Spinal cord (tissue), 9 donors: ENCODE measurements at regions not wholly inside any gene's neighbourhood (a gene's known extent, or its start where the extent isn't known, plus 50 kb on each side); places are given as distances from the start of the nearest gene placed in this dataset.
"Not testable (repeated sequence)": the region's sequence is repeated elsewhere in the genome, so short reads cannot be mapped to it uniquely, and the experiment has no call there.

ENCODE experiments used
- DNase-seq, 6 donors: peaks; one replicate each; pipeline versions ENCODE4 v3.0.0 to v3.0.0-alpha.2; 2013 to 2015; ENCODE audit warnings: low spot score in 6 of 6, low read depth in 4 of 6
- H3K27ac ChIP-seq: one replicate; pipeline ENCODE4 v1.5.1; 2013; ENCODE audit warnings: low read depth, low read length, control low read depth
- H3K27me3 ChIP-seq: one replicate; pipeline ENCODE4 v1.6.1; 2013; ENCODE audit warnings: low read length; ENCODE audit not compliant: control insufficient read depth, insufficient read depth
- H3K36me3 ChIP-seq: one replicate; pipeline ENCODE4 v1.6.1; 2013; ENCODE audit warnings: low read length; ENCODE audit not compliant: control insufficient read depth, insufficient read depth
- H3K4me1 ChIP-seq: one replicate; pipeline ENCODE4 v1.6.1; 2013; ENCODE audit warnings: low read length; ENCODE audit not compliant: control insufficient read depth, insufficient read depth
- H3K4me3 ChIP-seq: one replicate; pipeline ENCODE4 v1.5.1; 2013; ENCODE audit warnings: low read depth, low read length, control low read depth
- H3K9me3 ChIP-seq: one replicate; pipeline ENCODE4 v1.6.1; 2013; ENCODE audit warnings: low read length; ENCODE audit not compliant: control insufficient read depth, insufficient read depth
- WGBS: methylation state at CpG from one replicate; pipeline ENCODE4 v1.1.5; 2013; ENCODE audit warnings: missing lambda C conversion rate; ENCODE audit not compliant: insufficient coverage; 5-methylcytosine and 5-hydroxymethylcytosine counted together
- donor health status: healthy.

DNA sequence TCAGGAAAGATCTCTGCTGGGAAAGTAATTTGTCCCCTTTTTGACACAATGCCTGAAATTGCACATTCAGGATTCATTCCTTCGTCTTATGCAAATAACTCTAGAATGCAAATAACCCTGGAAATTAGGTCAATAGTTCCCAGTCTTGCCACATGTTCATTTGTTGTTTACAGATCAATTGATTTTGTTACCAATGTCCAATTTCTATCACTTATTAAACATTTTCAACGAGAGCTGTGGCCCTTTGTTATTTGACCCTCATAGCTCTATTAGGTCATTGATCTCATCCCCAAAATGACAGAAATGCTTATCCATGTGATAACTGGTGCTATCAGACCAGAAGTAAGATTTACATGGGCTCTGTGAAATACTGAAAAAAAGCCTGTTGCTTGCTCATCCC lies 275.3 kb upstream of the REG3G start:
- H3K9me3 ChIP-seq, result no peaks in the 10 kb centered on the region
- H3K36me3 ChIP-seq, result no peaks in the 10 kb centered on the region
- 40% methylated on average over 1 of the region's 2 CpGs for WGBS
- no peak for DNase-seq
- no peaks in the 10 kb centered on the region for H3K4me1 ChIP-seq
- no peak overlapping the region for H3K4me3 ChIP-seq
- H3K27me3 ChIP-seq, result no peaks in the 10 kb centered on the region
- no peak overlapping the region for H3K27ac ChIP-seq

DNA sequence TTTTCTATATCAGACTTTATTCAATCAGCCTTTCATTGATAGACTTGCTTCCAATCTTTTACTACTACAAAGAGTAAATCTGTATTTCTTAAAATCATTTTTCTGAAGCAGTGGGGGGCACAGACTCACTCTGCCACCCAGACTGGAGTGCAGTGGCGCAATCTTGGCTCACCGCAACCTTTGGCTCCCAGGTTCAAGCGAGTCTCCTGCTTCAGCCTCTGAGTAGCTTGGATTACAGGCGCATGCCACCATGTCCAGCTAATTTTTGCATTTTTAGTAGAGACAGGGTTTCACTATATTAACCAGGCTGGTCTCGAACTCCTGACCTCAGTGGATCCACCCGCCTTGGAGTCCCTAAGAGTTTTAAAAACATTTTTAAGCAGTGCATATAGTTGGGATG lies 270.6 kb upstream of the REG3G start:
- DNase-seq, result no peak
- Histone ChIP-seq H3K27me3 (no peaks in the 10 kb centered on the region), H3K27ac (no peak overlapping the region), H3K4me3 (no peak overlapping the region), H3K9me3 (no peaks in the 10 kb centered on the region), H3K4me1 (no peaks in the 10 kb centered on the region), H3K36me3 (no peaks in the 10 kb centered on the region)
- WGBS, result 100% methylated on average over 3 of the region's 6 CpGs

GRCh38 chr2:78757191-78757590 lies 268.3 kb upstream of the REG3G start:
- H3K27me3 ChIP-seq, result no peaks in the 10 kb centered on the region
- H3K27ac ChIP-seq, result no peak overlapping the region
- no peak overlapping the region for H3K4me3 ChIP-seq
- DNase-seq, result no peak
- WGBS, result 29% methylated on average over 1 of the region's 1 CpG
- no peaks in the 10 kb centered on the region for H3K9me3 ChIP-seq
- H3K36me3 ChIP-seq, result no peaks in the 10 kb centered on the region
- no peaks in the 10 kb centered on the region for H3K4me1 ChIP-seq

- no peaks in the 10 kb centered on the region for H3K27me3 ChIP-seq
- H3K4me1 ChIP-seq, result no peaks in the 10 kb centered on the region
- H3K4me3 ChIP-seq, result no peak overlapping the region
- no peak for DNase-seq
- no CpG with 5 or more reads among the region's 1 CpG for WGBS
- no peaks in the 10 kb centered on the region for H3K36me3 ChIP-seq
- H3K9me3 ChIP-seq, result no peaks in the 10 kb centered on the region
- H3K27ac ChIP-seq, result no peak overlapping the region
These were observed 267.9 kb upstream of the REG3G start for GRCh38 chr2:78757640-78758039.

DNA sequence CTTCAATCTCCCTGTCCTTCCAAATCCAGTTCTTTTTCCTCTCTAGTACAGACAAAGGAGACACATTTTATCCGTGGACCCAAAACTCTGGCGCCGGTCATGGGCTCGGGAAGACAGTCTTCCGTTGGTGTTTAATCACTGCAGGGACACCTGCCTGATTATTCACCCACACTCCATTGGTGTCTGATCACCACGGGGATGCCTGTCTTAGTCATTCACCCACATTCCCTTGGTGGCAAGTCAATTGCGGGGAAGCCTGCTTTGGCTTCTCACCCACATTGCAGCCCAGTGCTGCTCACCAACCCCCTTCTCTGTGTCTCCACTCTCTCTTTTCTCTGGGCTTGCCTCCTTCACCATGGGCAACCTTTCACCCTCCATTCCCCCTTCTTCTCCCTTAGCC lies 266.7 kb upstream of the REG3G start:
- H3K4me3 ChIP-seq, DNase-seq, H3K9me3 ChIP-seq, H3K27ac ChIP-seq, H3K4me1 ChIP-seq, H3K27me3 ChIP-seq, H3K36me3 ChIP-seq: not testable (repeated sequence)
- 95% methylated on average over 7 of the region's 7 CpGs for WGBS

DNA sequence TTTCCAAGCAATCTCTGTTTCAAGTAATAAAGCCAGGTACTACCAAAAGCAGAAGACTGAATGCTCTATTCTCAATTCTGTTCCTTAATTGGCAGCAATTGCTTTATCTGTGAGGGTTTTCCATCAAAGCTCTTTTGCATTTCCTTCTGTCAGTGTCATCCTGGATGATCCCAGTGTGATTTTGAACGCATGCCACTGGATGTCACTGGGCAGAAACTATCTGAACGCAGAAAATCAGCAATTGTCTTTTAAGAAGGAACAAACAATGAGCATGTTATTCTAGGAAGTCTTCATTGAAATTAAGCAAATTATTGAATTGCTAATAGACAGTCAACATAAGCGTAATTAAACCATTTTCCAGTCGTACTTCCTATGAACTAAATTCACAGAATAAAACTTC lies 259.0 kb upstream of the REG3G start:
- no peak overlapping the region for H3K4me3 ChIP-seq
- H3K4me1 ChIP-seq, result no peaks in the 10 kb centered on the region
- H3K27me3 ChIP-seq, result no peaks in the 10 kb centered on the region
- DNase-seq, result peak in 1 of 6 donors; percentile 15
- WGBS, result 23% methylated on average over 2 of the region's 4 CpGs
- H3K9me3 ChIP-seq, result peaks cover 2% of the 10 kb centered on the region
- no peaks in the 10 kb centered on the region for H3K36me3 ChIP-seq
- no peak overlapping the region for H3K27ac ChIP-seq

GRCh38 chr2:78768016-78768415 lies 257.5 kb upstream of the REG3G start:
- WGBS, result no CpG with 5 or more reads among the region's 1 CpG

DNA sequence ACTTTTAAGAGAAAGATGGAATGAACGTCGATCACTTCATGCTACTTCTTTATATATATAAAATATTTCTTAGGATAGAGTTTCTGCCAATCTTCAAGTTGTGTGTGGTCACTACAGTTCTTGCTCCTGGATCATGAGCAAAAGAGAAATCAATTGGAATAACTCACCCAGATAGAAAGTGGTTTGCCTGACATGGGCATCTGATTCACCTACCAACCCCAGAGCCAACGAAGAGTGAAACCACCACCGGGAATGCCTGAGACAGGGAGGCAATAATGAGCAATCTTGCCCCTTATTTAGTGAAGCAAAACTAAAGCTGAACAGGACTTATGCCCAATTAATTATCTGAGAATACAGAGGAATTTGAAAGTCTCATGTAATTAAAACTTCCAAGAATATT lies 250.2 kb upstream of the REG3G start:
- DNase-seq, result no peak
- Histone ChIP-seq H3K4me3 (no peak overlapping the region), H3K9me3 (no peaks in the 10 kb centered on the region), H3K4me1 (no peaks in the 10 kb centered on the region), H3K27me3 (no peaks in the 10 kb centered on the region), H3K36me3 (no peaks in the 10 kb centered on the region), H3K27ac (no peak overlapping the region)
- no CpG with 5 or more reads among the region's 4 CpGs for WGBS

More at GRCh38 chr2:78768016-78768415, 257.5 kb upstream of the REG3G start:
- Histone ChIP-seq H3K4me3 (no peak overlapping the region), H3K4me1 (no peaks in the 10 kb centered on the region), H3K27me3 (no peaks in the 10 kb centered on the region), H3K27ac (no peak overlapping the region), H3K9me3 (peaks cover 2% of the 10 kb centered on the region), H3K36me3 (no peaks in the 10 kb centered on the region)
- no peak for DNase-seq

DNA sequence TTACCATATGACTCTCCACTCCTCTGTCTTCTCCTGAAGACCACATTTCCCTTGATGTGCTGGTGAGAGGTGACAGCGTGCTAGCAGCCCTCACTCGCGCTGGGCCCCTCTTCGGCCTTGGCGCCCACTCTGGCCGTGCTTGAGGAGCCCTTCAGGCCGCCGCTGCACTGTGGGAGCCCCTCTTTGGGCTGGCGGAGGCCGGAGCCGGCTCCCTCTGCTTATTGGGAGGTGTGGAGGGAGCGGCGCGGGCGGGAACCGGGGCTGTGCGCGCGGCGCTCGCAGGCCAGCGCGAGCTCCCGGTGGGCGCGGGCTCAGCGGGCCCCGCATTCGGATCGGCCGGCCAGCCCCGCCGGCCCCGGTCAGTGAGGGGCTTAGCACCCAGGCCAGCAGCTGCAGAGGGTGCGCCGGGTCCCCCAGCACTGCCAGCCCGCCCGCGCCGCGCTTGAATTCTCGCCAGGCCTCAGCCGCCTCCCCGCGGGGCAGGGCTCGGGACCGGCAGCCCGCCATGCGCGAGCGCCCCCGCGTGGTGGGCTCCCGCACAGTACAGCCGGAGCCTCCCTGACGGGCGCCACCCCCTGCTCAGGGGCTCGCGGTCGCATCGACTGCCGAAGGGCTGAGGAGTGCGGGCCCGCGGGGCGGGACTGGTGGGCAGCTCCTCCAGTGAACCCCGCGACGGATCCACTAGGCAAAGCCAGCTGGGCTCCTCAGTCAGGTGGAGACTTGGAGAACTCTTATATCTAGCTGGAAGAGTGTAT lies 246.6 kb upstream of the REG3G start:
- Histone ChIP-seq H3K36me3 (no peaks in the 10 kb centered on the region), H3K4me3 (no peak overlapping the region), H3K27ac (no peak overlapping the region), H3K4me1 (no peaks in the 10 kb centered on the region), H3K9me3 (no peaks in the 10 kb centered on the region), H3K27me3 (no peaks in the 10 kb centered on the region)
- 95% methylated on average over 65 of the region's 69 CpGs for WGBS
- no peak for DNase-seq

DNA sequence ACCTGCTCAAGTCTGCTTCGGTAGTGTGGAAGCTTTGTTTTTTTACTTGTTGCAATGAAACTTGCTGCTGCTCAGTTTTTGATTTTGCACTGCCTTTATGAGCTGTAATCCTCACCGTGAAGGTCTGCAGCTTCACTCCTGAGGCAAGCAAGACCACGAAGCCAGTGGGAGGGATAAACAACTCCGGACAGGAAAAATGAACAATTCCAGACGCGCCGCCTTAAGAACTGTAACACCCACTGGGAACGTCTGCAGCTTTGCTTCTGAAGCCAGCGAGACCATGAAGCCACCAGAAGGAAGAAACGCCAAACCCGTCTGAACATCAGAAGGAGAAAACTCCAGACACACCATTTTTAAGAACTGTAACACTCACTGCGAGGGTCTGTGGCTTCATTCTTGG lies 245.7 kb upstream of the REG3G start:
- H3K27ac ChIP-seq, result peak overlapping the region; percentile 6
- no peaks in the 10 kb centered on the region for H3K36me3 ChIP-seq
- no peaks in the 10 kb centered on the region for H3K27me3 ChIP-seq
- H3K9me3 ChIP-seq, result no peaks in the 10 kb centered on the region
- peak overlapping the region; percentile 10 for H3K4me3 ChIP-seq
- DNase-seq, result peak in 2 of 6 donors; percentile 19 to 26
- 53% methylated on average over 12 of the region's 12 CpGs for WGBS
- no peaks in the 10 kb centered on the region for H3K4me1 ChIP-seq
